ENCODE measurements at regions not wholly inside any gene's neighbourhood (a gene's known extent, or its start where the extent isn't known, plus 50 kb on each side); places are given as distances from the start of the nearest gene placed in this dataset.

- TF ChIP-seq POLR2A (IDR thresholded peaks at IDR 0.05; ENCODE audit: low read length) (no peak), SREBF2 (IDR thresholded peaks at IDR 0.05) (no peak), MYC (IDR thresholded peaks at IDR 0.05; ENCODE audit: borderline replicate concordance, low read length) (no peak), MAFK (IDR thresholded peaks at IDR 0.05; ENCODE audit: partially characterized antibody) (no peak), CTCF (IDR thresholded peaks at IDR 0.05) (no peak), CBX2 (IDR thresholded peaks at IDR 0.05; ENCODE audit: borderline replicate concordance, low read depth) (no peak), MAZ (IDR thresholded peaks at IDR 0.05; ENCODE audit: borderline replicate concordance, low read depth, low read length) (no peak), NR3C1 (IDR thresholded peaks at IDR 0.05) (no peak)
Observed at GRCh38 chr15:47119349-47119748, 598.0 kb upstream of the SEMA6D start.

Data from A549 (cell line).